GM06990 (cell line): ENCODE measurements at regions not wholly inside any gene's neighbourhood (a gene's known extent, or its start where the extent isn't known, plus 50 kb on each side); places are given as distances from the start of the nearest gene placed in this dataset.

Experiments used
- DNase-seq: peaks from one replicate; pipeline ENCODE4 v3.0.0-alpha.2; 2011; ENCODE audit not compliant: insufficient read length; ENCODE audit errors: extremely low read depth
- H3K27me3 ChIP-seq: replicated peaks from 2 replicates; pipeline ENCODE4 v1.6.0; 2011; ENCODE audit warnings: low read length; ENCODE audit not compliant: control insufficient read depth, insufficient read depth
- H3K36me3 ChIP-seq: 2 replicates; pipeline ENCODE4 v1.5.1; 2011; ENCODE audit warnings: low read length; ENCODE audit not compliant: control insufficient read depth, insufficient read depth
- H3K4me3 ChIP-seq: replicated peaks from 2 replicates; pipeline ENCODE4 v1.5.1; 2011; ENCODE audit warnings: low read depth, mild to moderate bottlenecking, control low read depth, low read length
- TF ChIP-seq, protein P1 (sequence below): IDR thresholded peaks from 2 replicates; pipeline ENCODE4 v1.5.1; 2011; ENCODE audit warnings: low read length, control low read depth, mild to moderate bottlenecking, inconsistent platforms; ENCODE audit not compliant: insufficient read depth, poor library complexity, severe bottlenecking

DNA sequence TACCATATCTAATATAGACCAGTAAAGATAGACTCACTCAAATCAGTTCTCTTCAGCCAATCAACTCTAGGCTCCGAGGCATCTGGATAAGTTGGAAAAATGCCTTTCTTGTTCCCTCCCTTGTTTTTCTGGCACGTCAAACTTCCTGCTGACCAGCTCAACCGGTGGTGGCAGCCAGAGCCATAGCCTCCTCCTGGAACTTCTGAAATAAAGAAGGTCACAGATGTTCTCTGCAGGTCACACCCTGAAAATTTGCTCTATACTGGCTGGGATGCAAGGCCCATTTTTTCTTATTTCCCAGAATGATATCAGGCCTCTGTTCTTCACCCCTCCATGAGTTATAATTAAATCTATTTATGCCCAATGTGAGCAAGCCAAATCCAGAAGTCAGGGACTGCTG is 81.9 kb downstream of the BMP4 start:
- no peaks in the 10 kb centered on the region for H3K36me3 ChIP-seq
- no peaks in the 10 kb centered on the region for H3K27me3 ChIP-seq
- TF ChIP-seq, protein P1, sequence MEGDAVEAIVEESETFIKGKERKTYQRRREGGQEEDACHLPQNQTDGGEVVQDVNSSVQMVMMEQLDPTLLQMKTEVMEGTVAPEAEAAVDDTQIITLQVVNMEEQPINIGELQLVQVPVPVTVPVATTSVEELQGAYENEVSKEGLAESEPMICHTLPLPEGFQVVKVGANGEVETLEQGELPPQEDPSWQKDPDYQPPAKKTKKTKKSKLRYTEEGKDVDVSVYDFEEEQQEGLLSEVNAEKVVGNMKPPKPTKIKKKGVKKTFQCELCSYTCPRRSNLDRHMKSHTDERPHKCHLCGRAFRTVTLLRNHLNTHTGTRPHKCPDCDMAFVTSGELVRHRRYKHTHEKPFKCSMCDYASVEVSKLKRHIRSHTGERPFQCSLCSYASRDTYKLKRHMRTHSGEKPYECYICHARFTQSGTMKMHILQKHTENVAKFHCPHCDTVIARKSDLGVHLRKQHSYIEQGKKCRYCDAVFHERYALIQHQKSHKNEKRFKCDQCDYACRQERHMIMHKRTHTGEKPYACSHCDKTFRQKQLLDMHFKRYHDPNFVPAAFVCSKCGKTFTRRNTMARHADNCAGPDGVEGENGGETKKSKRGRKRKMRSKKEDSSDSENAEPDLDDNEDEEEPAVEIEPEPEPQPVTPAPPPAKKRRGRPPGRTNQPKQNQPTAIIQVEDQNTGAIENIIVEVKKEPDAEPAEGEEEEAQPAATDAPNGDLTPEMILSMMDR = no peak
- DNase-seq = no peak
- H3K4me3 ChIP-seq = no peak overlapping the region

DNA sequence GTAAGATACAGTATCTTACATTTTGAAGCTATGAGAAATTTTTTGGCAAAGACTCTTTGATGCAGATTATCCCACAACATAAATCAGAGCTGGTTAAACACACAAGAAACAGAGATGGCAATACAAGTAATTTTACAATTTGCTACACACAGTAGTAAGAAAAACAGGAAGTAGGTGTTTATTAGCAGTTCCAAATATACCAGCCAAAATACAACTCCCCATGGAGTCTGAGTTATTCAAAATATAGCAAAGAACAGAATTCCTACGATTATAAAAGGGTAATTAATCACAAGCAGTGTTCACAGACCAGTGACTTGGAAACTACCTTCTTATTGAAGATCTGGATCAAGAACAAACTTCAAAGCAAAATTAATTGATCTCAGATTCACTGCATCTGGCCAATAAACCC is 83.9 kb downstream of the BMP4 start:
- no peak for DNase-seq
- no peak overlapping the region for H3K4me3 ChIP-seq

DNA sequence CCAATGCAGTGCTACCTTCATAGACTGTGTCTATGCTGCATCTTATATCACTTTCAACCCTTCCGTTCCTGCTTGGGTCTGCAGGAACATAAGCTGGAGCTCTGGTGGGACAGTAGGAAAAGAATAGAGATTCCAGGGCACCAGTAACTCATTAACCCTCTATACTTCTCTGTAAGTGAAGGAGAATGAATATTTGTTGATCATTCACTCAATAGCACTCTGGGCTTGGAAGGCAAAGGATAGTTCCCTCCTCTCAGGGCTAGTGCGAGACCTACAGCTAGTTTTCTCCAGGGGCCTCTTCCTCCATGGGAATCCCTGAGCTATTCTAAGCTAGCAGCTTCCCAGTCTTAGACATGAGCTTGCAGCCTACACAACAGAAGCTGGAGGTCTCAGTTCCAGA is 84.7 kb downstream of the BMP4 start:
- Histone ChIP-seq H3K4me3 (no peak overlapping the region), H3K27me3 (no peaks in the 10 kb centered on the region), H3K36me3 (no peaks in the 10 kb centered on the region)
- no peak for DNase-seq
- TF ChIP-seq, protein P1 = no peak

More for the DNA sequence above, 83.9 kb downstream of the BMP4 start:
- Histone ChIP-seq H3K27me3 (no peaks in the 10 kb centered on the region), H3K36me3 (no peaks in the 10 kb centered on the region)
- TF ChIP-seq, protein P1 = no peak

DNA sequence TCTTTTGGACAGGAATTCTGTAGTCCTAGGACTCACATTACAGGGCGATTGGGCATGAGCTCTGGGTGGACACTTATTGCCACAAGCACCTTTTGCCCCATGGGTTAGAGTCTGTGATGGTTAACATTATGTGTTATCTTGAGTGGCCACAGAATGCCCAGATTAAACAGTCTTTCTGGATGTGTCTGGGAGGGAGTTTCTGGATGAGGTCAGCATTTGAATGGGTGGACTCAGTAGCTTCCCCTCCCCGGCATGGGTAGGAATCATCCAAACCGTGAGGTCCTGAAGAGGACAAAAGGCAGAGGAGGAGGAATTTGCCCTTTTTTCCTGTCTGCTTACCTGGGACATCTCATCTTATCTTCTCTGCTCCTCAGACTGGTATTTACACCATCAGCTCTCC is 85.6 kb downstream of the BMP4 start:
- H3K36me3 ChIP-seq = no peaks in the 10 kb centered on the region
- no peak for DNase-seq
- H3K4me3 ChIP-seq = no peak overlapping the region
- H3K27me3 ChIP-seq = no peaks in the 10 kb centered on the region
- TF ChIP-seq, protein P1 = no peak

DNA sequence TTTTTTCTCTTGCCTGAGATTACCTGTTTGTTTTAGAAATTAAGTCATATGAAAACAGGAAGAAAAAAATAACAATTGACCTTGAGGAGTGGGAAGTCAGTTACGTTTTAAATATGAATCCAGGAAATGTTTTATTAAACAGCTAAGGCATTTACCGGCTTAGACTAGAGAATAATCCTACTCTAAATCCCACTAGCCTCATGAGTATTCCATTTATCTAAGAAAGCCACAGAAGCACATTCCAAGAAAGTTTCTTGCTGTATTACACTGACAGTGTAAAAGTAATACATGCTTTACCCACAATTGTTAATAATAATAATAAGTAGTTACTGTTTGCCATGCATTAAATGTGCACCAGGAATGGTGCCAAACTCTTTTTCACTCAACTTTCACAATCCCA is 90.9 kb downstream of the BMP4 start:
- TF ChIP-seq, protein P1 = no peak
- H3K4me3 ChIP-seq = no peak overlapping the region
- H3K36me3 ChIP-seq = no peaks in the 10 kb centered on the region
- H3K27me3 ChIP-seq = no peaks in the 10 kb centered on the region
- no peak for DNase-seq

DNA sequence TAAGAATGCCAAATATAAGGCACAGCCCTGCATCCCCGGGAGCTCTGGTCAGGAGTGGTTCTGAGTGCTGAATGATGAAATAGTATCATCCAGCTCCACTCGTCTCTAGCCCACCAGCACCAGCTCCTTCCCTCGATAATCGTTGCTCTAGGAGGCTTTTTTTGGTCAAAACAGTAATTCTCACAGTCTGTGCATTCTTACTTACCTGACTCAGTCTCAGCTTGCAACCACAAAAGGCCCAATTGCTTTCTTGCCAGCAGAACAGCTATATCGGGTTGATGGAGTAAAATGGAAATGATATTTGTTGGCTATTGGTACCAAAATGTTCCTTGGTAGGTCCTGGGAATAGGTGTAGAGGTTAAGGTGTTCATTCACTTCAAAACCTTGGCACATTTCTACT is 94.8 kb downstream of the BMP4 start:
- TF ChIP-seq, protein P1 = no peak
- Histone ChIP-seq H3K27me3 (no peaks in the 10 kb centered on the region), H3K36me3 (no peaks in the 10 kb centered on the region), H3K4me3 (no peak overlapping the region)
- DNase-seq = no peak
